OCI-LY7 (cell line): ENCODE measurements at regions not wholly inside any gene's neighbourhood (a gene's known extent, or its start where the extent isn't known, plus 50 kb on each side); places are given as distances from the start of the nearest gene placed in this dataset.

ENCODE experiments used
- BruUV-seq: library from RNA; stranded (reverse); fragments of 400-500 nt; replicated peaks from 2 replicates; lab custom pipeline; 2021; lab: Mats Ljungman, UMichigan
- CTCF ChIA-PET: fragments of 300-600 bp; sonication (Branson Sonifier 250); formaldehyde crosslinking; loops from one replicate; lab custom pipeline; 2022; ENCODE audit warnings: antibody characterized with exemption; ENCODE audit not compliant: unreplicated experiment; lab: Charles Lee
- POLR2A ChIA-PET: fragments of 300-600 bp; sonication (Branson Sonifier 250); formaldehyde crosslinking; loops from one replicate; lab custom pipeline; 2022; ENCODE audit warnings: antibody characterized with exemption; lab: Charles Lee
- DNase-seq: peaks from one replicate; pipeline ENCODE4 v3.0.0-alpha.2; 2015; ENCODE audit warnings: low spot score
- H2AFZ ChIP-seq: fragments of 200-600 bp; sonication (generic), shearing (Covaris generic); 2 replicates; pipeline ENCODE4 v1.6.1; 2014; ENCODE audit warnings: mild to moderate bottlenecking, antibody characterized with exemption, low read length, moderate library complexity
- H3K27ac ChIP-seq: fragments of 200-600 bp; sonication (generic); 2 replicates; pipeline ENCODE4 v1.5.1; 2014; ENCODE audit warnings: mixed run types, low read depth, mild to moderate bottlenecking, moderate library complexity, low read length, inconsistent platforms; ENCODE audit not compliant: poor library complexity, severe bottlenecking
- H3K36me3 ChIP-seq: fragments of 200-600 bp; sonication (generic); 2 replicates; pipeline ENCODE4 v1.6.1; 2014; ENCODE audit warnings: mild to moderate bottlenecking, antibody characterized with exemption, low read length, moderate library complexity, mixed read lengths; ENCODE audit not compliant: insufficient read depth
- H3K4me1 ChIP-seq: fragments of 200-600 bp; sonication (generic); 2 replicates; pipeline ENCODE4 v1.5.1; 2014; ENCODE audit warnings: mild to moderate bottlenecking, low read length; ENCODE audit not compliant: insufficient read depth, poor library complexity, severe bottlenecking
- H3K4me2 ChIP-seq: fragments of 200-600 bp; sonication (generic); 2 replicates; pipeline ENCODE4 v1.6.1; 2014; ENCODE audit warnings: mild to moderate bottlenecking, low read length
- H3K4me3 ChIP-seq: fragments of 200-600 bp; sonication (generic); 2 replicates; pipeline ENCODE4 v1.5.1; 2014; ENCODE audit warnings: mild to moderate bottlenecking, low read depth, low read length; ENCODE audit not compliant: poor library complexity, severe bottlenecking
- H3K79me2 ChIP-seq: fragments of 200-600 bp; sonication (generic); 2 replicates; pipeline ENCODE4 v1.6.1; 2016; ENCODE audit warnings: low read depth, mild to moderate bottlenecking, low read length, moderate library complexity, mixed read lengths; ENCODE audit not compliant: insufficient read depth
- H3K9me2 ChIP-seq: fragments of 200-600 bp; sonication (generic); 2 replicates; pipeline ENCODE4 v1.6.1; 2016; ENCODE audit warnings: mild to moderate bottlenecking, low read length, mixed read lengths; ENCODE audit not compliant: insufficient read depth
- H3K9me3 ChIP-seq: fragments of 200-600 bp; sonication (generic); 2 replicates; pipeline ENCODE4 v1.6.1; 2014; ENCODE audit warnings: mild to moderate bottlenecking, mixed run types, low read length, mixed read lengths
- H4K20me1 ChIP-seq: fragments of 200-600 bp; sonication (generic); 2 replicates; pipeline ENCODE4 v1.6.1; 2014; ENCODE audit warnings: mild to moderate bottlenecking, antibody characterized with exemption, low read length, moderate library complexity, mixed read lengths; ENCODE audit not compliant: insufficient read depth
- CTCF ChIP-seq: fragments of 200-600 bp; sonication (generic); conservative IDR thresholded peaks from 2 replicates; pipeline ENCODE4 v1.5.1; 2014; ENCODE audit warnings: mild to moderate bottlenecking, antibody characterized with exemption, low read length, moderate library complexity, mixed read lengths
- EZH2phosphoT487 ChIP-seq: fragments of 200-600 bp; sonication (generic); IDR thresholded peaks from 2 replicates; pipeline ENCODE4 v1.6.1; 2018; ENCODE audit warnings: low read depth, borderline replicate concordance, mild to moderate bottlenecking, mixed run types, antibody characterized with exemption, low read length, moderate library complexity, mixed read lengths
- intact Hi-C: fragments of 100-400 bp; cut with micrococcal nuclease; formaldehyde crosslinking; loops from one replicate; pipeline ENCODE4 v1.10.0; 2022; ENCODE audit not compliant: unreplicated experiment

- Histone ChIP-seq H3K36me3 (no peaks in the 10 kb centered on the region), H3K4me3 (no peak overlapping the region), H3K27ac (no peak overlapping the region), H3K9me3 (no peaks in the 10 kb centered on the region), H4K20me1 (no peaks in the 10 kb centered on the region), H3K79me2 (no peaks in the 10 kb centered on the region), H2AFZ (no peak overlapping the region), H3K4me2 (no peak overlapping the region), H3K9me2 (no peaks in the 10 kb centered on the region), H3K4me1 (no peaks in the 10 kb centered on the region)
- CTCF ChIA-PET, result no interaction called here
- no peak for DNase-seq
- no peak for TF ChIP-seq EZH2phosphoT487
- no peak for TF ChIP-seq CTCF
- intact Hi-C loops, result no loop called here
- POLR2A ChIA-PET, result no interaction called here
- BruUV-seq, result no TSS peak
Measured at GRCh38 chr20:40326784-40327183, 362.3 kb downstream of the MAFB start.

GRCh38 chr20:40325006-40325568 is 363.9 kb downstream of the MAFB start:
- no peak for TF ChIP-seq EZH2phosphoT487
- TF ChIP-seq CTCF, result no peak
- intact Hi-C loops, result no loop called here
- no peaks in the 10 kb centered on the region for H3K36me3 ChIP-seq
- H3K79me2 ChIP-seq, result no peaks in the 10 kb centered on the region
- BruUV-seq, result no TSS peak
- H3K4me3 ChIP-seq, result no peak overlapping the region
- no peak for DNase-seq
- no peaks in the 10 kb centered on the region for H3K4me1 ChIP-seq
- no peaks in the 10 kb centered on the region for H4K20me1 ChIP-seq
- H3K9me3 ChIP-seq, result no peaks in the 10 kb centered on the region
- CTCF ChIA-PET, result no interaction called here
- POLR2A ChIA-PET, result no interaction called here
- H2AFZ ChIP-seq, result no peak overlapping the region
- no peaks in the 10 kb centered on the region for H3K9me2 ChIP-seq
- H3K4me2 ChIP-seq, result no peak overlapping the region
- no peak overlapping the region for H3K27ac ChIP-seq

- ChIA-PET CTCF (no interaction called here), POLR2A (no interaction called here)
- H3K4me3 ChIP-seq, result no peak overlapping the region
- H4K20me1 ChIP-seq, result no peaks in the 10 kb centered on the region
- H3K36me3 ChIP-seq, result no peaks in the 10 kb centered on the region
- intact Hi-C loops, result no loop called here
- H3K4me1 ChIP-seq, result no peaks in the 10 kb centered on the region
- no peak overlapping the region for H3K27ac ChIP-seq
- BruUV-seq, result no TSS peak
- no peaks in the 10 kb centered on the region for H3K79me2 ChIP-seq
- no peak for TF ChIP-seq CTCF
- no peak for TF ChIP-seq EZH2phosphoT487
- DNase-seq, result no peak
- no peak overlapping the region for H3K4me2 ChIP-seq
- H3K9me3 ChIP-seq, result no peaks in the 10 kb centered on the region
- no peaks in the 10 kb centered on the region for H3K9me2 ChIP-seq
- H2AFZ ChIP-seq, result no peak overlapping the region
Measured at GRCh38 chr20:40323361-40323794, 365.7 kb downstream of the MAFB start.
